HEK293 (cell line): ENCODE measurements at regions not wholly inside any gene's neighbourhood (a gene's known extent, or its start where the extent isn't known, plus 50 kb on each side); places are given as distances from the start of the nearest gene placed in this dataset.

ENCODE experiments used
- CTCF ChIP-seq: fragments of 450-650 bp; formaldehyde crosslinking; IDR thresholded peaks from 2 replicates; pipeline ENCODE4 v1.5.1; 2016; ENCODE audit warnings: missing biosample characterization, missing genetic modification characterization
- EGR2 ChIP-seq: fragments of 450-650 bp; formaldehyde crosslinking; IDR thresholded peaks from 2 replicates; pipeline ENCODE4 v1.5.1; 2016; ENCODE audit warnings: low read depth, missing biosample characterization, missing genetic modification characterization
- PBX3 ChIP-seq: sonication (generic); formaldehyde crosslinking; IDR thresholded peaks from 2 replicates; pipeline ENCODE4 v1.8.1; 2022; ENCODE audit warnings: mild to moderate bottlenecking, moderate library complexity, missing genetic modification reagents
- YY1 ChIP-seq: fragments of 450-650 bp; formaldehyde crosslinking; IDR thresholded peaks from 2 replicates; pipeline ENCODE4 v1.5.1; 2018; ENCODE audit warnings: missing biosample characterization, missing genetic modification characterization
- ZBTB20 ChIP-seq: fragments of 450-650 bp; formaldehyde crosslinking; IDR thresholded peaks from 2 replicates; pipeline ENCODE4 v1.5.1; 2016; ENCODE audit warnings: missing biosample characterization, missing genetic modification characterization
- ZBTB7A ChIP-seq: fragments of 450-650 bp; formaldehyde crosslinking; IDR thresholded peaks from 2 replicates; pipeline ENCODE4 v1.5.1; 2016; ENCODE audit warnings: low read depth, missing biosample characterization, missing genetic modification characterization
- ZNF133 ChIP-seq: fragments of 450-650 bp; formaldehyde crosslinking; IDR thresholded peaks from 2 replicates; pipeline ENCODE4 v1.5.1; 2016; ENCODE audit warnings: missing biosample characterization, missing genetic modification characterization
- ZNF211 ChIP-seq: fragments of 450-650 bp; formaldehyde crosslinking; IDR thresholded peaks from 2 replicates; pipeline ENCODE4 v1.5.1; 2016; ENCODE audit warnings: low read depth, missing biosample characterization, missing genetic modification characterization
- ZNF24 ChIP-seq: fragments of 450-650 bp; formaldehyde crosslinking; IDR thresholded peaks from 2 replicates; pipeline ENCODE4 v1.5.1; 2016; ENCODE audit warnings: missing biosample characterization, missing genetic modification characterization

- TF ChIP-seq ZNF24 (tag by site-specific recombination) (no peak), CTCF (tag by site-specific recombination) (no peak), YY1 (tag by site-specific recombination) (no peak), PBX3 (CRISPR knock-in tag) (no peak), ZNF211 (tag by site-specific recombination) (no peak), ZBTB7A (tag by site-specific recombination) (no peak), ZBTB20 (tag by site-specific recombination) (no peak), ZNF133 (tag by site-specific recombination) (no peak), EGR2 (tag by site-specific recombination) (no peak)
Observed at GRCh38 chr21:20106368-20106767, 891.8 kb upstream of the NCAM2 start.
